H9 (cell line): ENCODE measurements at regions not wholly inside any gene's neighbourhood (a gene's known extent, or its start where the extent isn't known, plus 50 kb on each side); places are given as distances from the start of the nearest gene placed in this dataset.

Experiments used
- DNase-seq: peaks from one replicate; pipeline ENCODE4 v3.0.0-alpha.2; 2017
- H2AFZ ChIP-seq: one replicate; pipeline ENCODE4 v1.6.1; 2013; ENCODE audit warnings: mild to moderate bottlenecking, low read length, control low read depth, moderate library complexity
- H2AK5ac ChIP-seq: 2 replicates; pipeline ENCODE4 v1.6.1; 2013; ENCODE audit warnings: low read length, control low read depth, mixed read lengths; ENCODE audit not compliant: insufficient read length
- H2BK120ac ChIP-seq: one replicate; pipeline ENCODE4 v1.6.1; 2013; ENCODE audit warnings: low read depth, mild to moderate bottlenecking, low read length, control low read depth, inconsistent platforms; ENCODE audit not compliant: poor library complexity, severe bottlenecking
- H2BK12ac ChIP-seq: 2 replicates; pipeline ENCODE4 v1.6.1; 2013; ENCODE audit warnings: low read length, control low read depth, mixed read lengths, low read depth; ENCODE audit not compliant: insufficient read length
- H2BK15ac ChIP-seq: 2 replicates; pipeline ENCODE4 v1.6.1; 2013; ENCODE audit warnings: low read depth, low read length, control low read depth
- H2BK20ac ChIP-seq: one replicate; pipeline ENCODE4 v1.6.1; 2013; ENCODE audit warnings: low read depth, mild to moderate bottlenecking, low read length, control low read depth, inconsistent platforms; ENCODE audit not compliant: poor library complexity, severe bottlenecking
- H2BK5ac ChIP-seq: 2 replicates; pipeline ENCODE4 v1.6.1; 2013; ENCODE audit warnings: low read length, control low read depth, mixed read lengths; ENCODE audit not compliant: insufficient read length
- H3K14ac ChIP-seq: 2 replicates; pipeline ENCODE4 v1.6.1; 2013; ENCODE audit warnings: low read length, control low read depth; ENCODE audit not compliant: insufficient read depth
- H3K18ac ChIP-seq: 2 replicates; pipeline ENCODE4 v1.6.1; 2013; ENCODE audit warnings: low read depth, mild to moderate bottlenecking, mixed read lengths, low read length, control low read depth; ENCODE audit not compliant: insufficient read length
- H3K23ac ChIP-seq: 2 replicates; pipeline ENCODE4 v1.6.1; 2013; ENCODE audit warnings: low read length, control low read depth, mixed read lengths, low read depth; ENCODE audit not compliant: insufficient read length
- H3K23me2 ChIP-seq: 2 replicates; pipeline ENCODE4 v1.6.1; 2013; ENCODE audit warnings: low read depth, mild to moderate bottlenecking, mixed read lengths, low read length, control low read depth; ENCODE audit not compliant: insufficient read length, poor library complexity, severe bottlenecking
- H3K27ac ChIP-seq: 2 replicates; pipeline ENCODE4 v1.5.1; 2013; ENCODE audit warnings: low read length, control low read depth, mixed read lengths, low read depth; ENCODE audit not compliant: insufficient read length
- H3K27me3 ChIP-seq: 2 replicates; pipeline ENCODE4 v1.6.1; 2013; ENCODE audit warnings: low read length, control low read depth, inconsistent platforms; ENCODE audit not compliant: insufficient read depth
- H3K4ac ChIP-seq: 2 replicates; pipeline ENCODE4 v1.6.1; 2013; ENCODE audit warnings: low read depth, mild to moderate bottlenecking, control low read depth, inconsistent platforms, low read length, moderate library complexity
- H3K4me1 ChIP-seq: 2 replicates; pipeline ENCODE4 v1.6.1; 2013; ENCODE audit warnings: low read length, control low read depth, inconsistent platforms; ENCODE audit not compliant: insufficient read depth
- H3K4me2 ChIP-seq: 2 replicates; pipeline ENCODE4 v1.6.1; 2013; ENCODE audit warnings: low read length, control low read depth, mixed read lengths; ENCODE audit not compliant: insufficient read length, insufficient read depth
- H3K56ac ChIP-seq: 2 replicates; pipeline ENCODE4 v1.6.1; 2013; ENCODE audit warnings: low read depth, mild to moderate bottlenecking, mixed read lengths, low read length, control low read depth; ENCODE audit not compliant: insufficient read length
- H3K79me1 ChIP-seq: 2 replicates; pipeline ENCODE4 v1.6.1; 2013; ENCODE audit warnings: low read depth, mild to moderate bottlenecking, moderate library complexity, low read length, control low read depth, inconsistent platforms; ENCODE audit not compliant: insufficient read depth, poor library complexity, severe bottlenecking
- H3K79me2 ChIP-seq: 2 replicates; pipeline ENCODE4 v1.6.1; 2013; ENCODE audit warnings: low read length, control low read depth, inconsistent platforms; ENCODE audit not compliant: insufficient read depth
- H3K9ac ChIP-seq: 2 replicates; pipeline ENCODE4 v1.6.1; 2013; ENCODE audit warnings: low read length, control low read depth, mixed read lengths; ENCODE audit not compliant: insufficient read length; ENCODE audit errors: extremely low read depth
- H3K9me3 ChIP-seq: one replicate; pipeline ENCODE4 v1.6.1; 2013; ENCODE audit warnings: low read depth, low read length, inconsistent platforms; ENCODE audit not compliant: control insufficient read depth
- H3T11ph ChIP-seq: one replicate; pipeline ENCODE4 v1.6.1; 2013; ENCODE audit warnings: mild to moderate bottlenecking, low read length, control low read depth, inconsistent platforms
- H4K20me1 ChIP-seq: one replicate; pipeline ENCODE4 v1.6.1; 2013; ENCODE audit not compliant: control insufficient read depth, insufficient read length, insufficient read depth
- H4K5ac ChIP-seq: 2 replicates; pipeline ENCODE4 v1.6.1; 2013; ENCODE audit warnings: low read depth, mild to moderate bottlenecking, mixed read lengths, low read length, control low read depth; ENCODE audit not compliant: insufficient read length
- H4K8ac ChIP-seq: replicated peaks from 2 replicates; pipeline ENCODE4 v1.6.1; 2013; ENCODE audit warnings: low read length, control low read depth, mixed read lengths, low read depth; ENCODE audit not compliant: insufficient read length
- H4K91ac ChIP-seq: 2 replicates; pipeline ENCODE4 v1.6.1; 2013; ENCODE audit warnings: low read depth, mild to moderate bottlenecking, moderate library complexity, mixed read lengths, low read length, control low read depth; ENCODE audit not compliant: insufficient read length
- H3K27ac Mint-ChIP-seq, 3 experiments: 2 replicates in 2 of 3; 3 replicates in 1 of 3; pipeline ENCODE4 v1.8.0; 2020 to 2021; ENCODE audit warnings: mixed read lengths in 3 of 3, mild to moderate bottlenecking in 1 of 3, moderate library complexity in 1 of 3
- H3K27me3 Mint-ChIP-seq: 2 replicates; pipeline ENCODE4 v1.8.0; 2021; ENCODE audit warnings: low read depth, mild to moderate bottlenecking, moderate library complexity, mixed read lengths
- H3K36me3 Mint-ChIP-seq, 3 experiments: 2 replicates in 2 of 3; 3 replicates in 1 of 3; pipeline ENCODE4 v1.8.0; 2020 to 2021; ENCODE audit warnings: low read depth in 3 of 3, mixed read lengths in 3 of 3; ENCODE audit not compliant: insufficient read depth in 1 of 3
- H3K4me1 Mint-ChIP-seq, 2 experiments: 2 replicates each; pipeline ENCODE4 v1.8.0; 2020; ENCODE audit warnings: mixed read lengths in 2 of 2
- H3K4me3 Mint-ChIP-seq, 2 experiments: 2 replicates in 1 of 2; 3 replicates in 1 of 2; pipeline ENCODE4 v1.8.0; 2020 to 2021; ENCODE audit warnings: mild to moderate bottlenecking in 2 of 2, mixed read lengths in 2 of 2, moderate library complexity in 1 of 2
- H3K9me3 Mint-ChIP-seq, 2 experiments: 2 replicates in 1 of 2; 3 replicates in 1 of 2; pipeline ENCODE4 v1.8.0; 2020; ENCODE audit warnings: mild to moderate bottlenecking in 2 of 2, mixed read lengths in 2 of 2, moderate library complexity in 1 of 2
- WGBS: extraction: QIAGEN DNeasy Blood & Tissue Kit; methylation state at CpG from one replicate; pipeline ENCODE4 v1.1.7; 2013; ENCODE audit warnings: missing lambda C conversion rate, low lambda C conversion rate, mixed read lengths; ENCODE audit not compliant: insufficient read length; ENCODE audit errors: extremely low coverage; 5-methylcytosine and 5-hydroxymethylcytosine counted together
- TF ChIP-seq, protein P1 (sequence below): fragments of 200-600 bp; sonication (generic); conservative IDR thresholded peaks from 3 replicates; pipeline ENCODE4 v1.8.0; 2021; ENCODE audit warnings: antibody characterized with exemption, mild to moderate bottlenecking

DNA sequence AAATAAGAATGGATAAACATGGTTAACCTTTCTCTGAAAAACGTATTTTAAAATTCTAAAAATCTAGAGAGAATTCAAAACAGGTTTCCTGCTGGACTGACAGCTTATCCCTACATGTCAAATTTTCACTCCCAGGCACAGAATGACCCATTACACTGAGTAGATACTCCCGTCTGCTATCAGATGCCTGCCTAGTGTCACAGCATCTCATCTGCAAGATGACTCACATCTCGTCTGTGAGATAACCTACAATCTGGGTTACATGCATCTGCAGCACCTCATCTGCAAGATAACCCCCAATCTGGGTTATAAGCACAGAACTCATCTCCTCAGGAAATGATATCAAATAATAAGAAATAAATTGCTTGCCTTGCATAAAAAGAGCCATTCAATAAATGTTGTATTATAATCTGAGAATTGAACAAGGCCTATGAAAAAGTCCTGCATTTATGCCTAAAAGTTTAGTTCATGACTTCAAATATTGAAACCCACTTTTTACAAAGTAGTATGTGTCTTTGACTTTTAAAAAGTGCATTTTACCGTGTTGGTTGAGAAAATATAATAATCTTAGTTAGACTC, 188.3 kb upstream of the THBS1 start:
- H3K4me1 Mint-ChIP-seq = peaks cover 3 to 4% of the 10 kb centered on the region in 2 experiments; a peak in 3 of 4 replicates
- no peaks in the 10 kb centered on the region for H4K20me1 ChIP-seq

More for the DNA sequence above, 188.3 kb upstream of the THBS1 start:
- no peak overlapping the region for H2BK12ac ChIP-seq
- Mint-ChIP-seq H3K36me3 (no peaks in the 10 kb centered on the region; a peak in 1 of 7 replicates), H3K9me3 (no peaks in the 10 kb centered on the region), H3K4me3 (no peak overlapping the region), H3K27ac (no peak overlapping the region), H3K27me3 (no peaks in the 10 kb centered on the region; the same call in 1 of the 2 replicates)
- no peak overlapping the region for H2AFZ ChIP-seq
- H3K4me2 ChIP-seq = no peak overlapping the region
- H3K9ac ChIP-seq = no peak overlapping the region
- H3K4me1 ChIP-seq = no peaks in the 10 kb centered on the region
- H3K4ac ChIP-seq = no peak overlapping the region
- no peak overlapping the region for H4K91ac ChIP-seq
- H3K27me3 ChIP-seq = no peaks in the 10 kb centered on the region
- H3K18ac ChIP-seq = no peak overlapping the region
- no peaks in the 10 kb centered on the region for H3K79me1 ChIP-seq
- no peak overlapping the region for H2BK15ac ChIP-seq
- no peaks in the 10 kb centered on the region for H3K79me2 ChIP-seq
- H2BK20ac ChIP-seq = no peak overlapping the region
- no peak for DNase-seq
- H4K5ac ChIP-seq = no peak overlapping the region
- no CpG with 5 or more reads among the region's 4 CpGs for WGBS
- H3K9me3 ChIP-seq = no peaks in the 10 kb centered on the region
- no peak overlapping the region for H3K27ac ChIP-seq
- H4K8ac ChIP-seq = no peak overlapping the region
- H3K14ac ChIP-seq = no peak overlapping the region
- H3T11ph ChIP-seq = no peak overlapping the region
- TF ChIP-seq, protein P1, sequence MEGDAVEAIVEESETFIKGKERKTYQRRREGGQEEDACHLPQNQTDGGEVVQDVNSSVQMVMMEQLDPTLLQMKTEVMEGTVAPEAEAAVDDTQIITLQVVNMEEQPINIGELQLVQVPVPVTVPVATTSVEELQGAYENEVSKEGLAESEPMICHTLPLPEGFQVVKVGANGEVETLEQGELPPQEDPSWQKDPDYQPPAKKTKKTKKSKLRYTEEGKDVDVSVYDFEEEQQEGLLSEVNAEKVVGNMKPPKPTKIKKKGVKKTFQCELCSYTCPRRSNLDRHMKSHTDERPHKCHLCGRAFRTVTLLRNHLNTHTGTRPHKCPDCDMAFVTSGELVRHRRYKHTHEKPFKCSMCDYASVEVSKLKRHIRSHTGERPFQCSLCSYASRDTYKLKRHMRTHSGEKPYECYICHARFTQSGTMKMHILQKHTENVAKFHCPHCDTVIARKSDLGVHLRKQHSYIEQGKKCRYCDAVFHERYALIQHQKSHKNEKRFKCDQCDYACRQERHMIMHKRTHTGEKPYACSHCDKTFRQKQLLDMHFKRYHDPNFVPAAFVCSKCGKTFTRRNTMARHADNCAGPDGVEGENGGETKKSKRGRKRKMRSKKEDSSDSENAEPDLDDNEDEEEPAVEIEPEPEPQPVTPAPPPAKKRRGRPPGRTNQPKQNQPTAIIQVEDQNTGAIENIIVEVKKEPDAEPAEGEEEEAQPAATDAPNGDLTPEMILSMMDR = no peak
- H3K56ac ChIP-seq = no peak overlapping the region
- no peak overlapping the region for H2BK5ac ChIP-seq
- no peak overlapping the region for H2BK120ac ChIP-seq
- H2AK5ac ChIP-seq = no peak overlapping the region
- H3K23me2 ChIP-seq = no peaks in the 10 kb centered on the region
- no peak overlapping the region for H3K23ac ChIP-seq
